PC-9 (cell line): ENCODE measurements at regions not wholly inside any gene's neighbourhood (a gene's known extent, or its start where the extent isn't known, plus 50 kb on each side); places are given as distances from the start of the nearest gene placed in this dataset.

Experiments
- BruUV-seq: library from RNA; stranded (reverse); fragments of 400-500 nt; replicated peaks from 2 replicates; lab custom pipeline; 2021; lab: Mats Ljungman, UMichigan
- CTCF ChIA-PET: fragments of 300-600 bp; sonication (Branson Sonifier 250); formaldehyde crosslinking; loops from one replicate; lab custom pipeline; 2022; ENCODE audit warnings: antibody characterized with exemption; lab: Charles Lee
- POLR2A ChIA-PET: fragments of 300-600 bp; sonication (Branson Sonifier 250); formaldehyde crosslinking; loops from one replicate; lab custom pipeline; 2022; ENCODE audit warnings: antibody characterized with exemption; ENCODE audit not compliant: unreplicated experiment; lab: Charles Lee
- DNase-seq, 2 experiments: peaks; one replicate each; pipeline versions ENCODE4 v3.0.0 to v3.0.0-alpha.2; 2015 to 2022; ENCODE audit warnings: mixed read lengths in 1 of 2
- H2AFZ ChIP-seq: fragments of 200-600 bp; sonication (generic); 2 replicates; pipeline ENCODE4 v1.8.1; 2017; ENCODE audit warnings: antibody characterized with exemption
- H3F3A ChIP-seq: fragments of 200-600 bp; sonication (generic); 2 replicates; pipeline ENCODE4 v1.8.1; 2017; ENCODE audit warnings: antibody characterized with exemption, mild to moderate bottlenecking, low read depth; ENCODE audit not compliant: insufficient read depth
- H3K27ac ChIP-seq: fragments of 200-600 bp; sonication (generic); 2 replicates; pipeline ENCODE4 v1.6.1; 2016; ENCODE audit warnings: mixed run types
- H3K27me3 ChIP-seq: fragments of 200-600 bp; sonication (generic); 2 replicates; pipeline ENCODE4 v1.6.1; 2016; ENCODE audit warnings: low read depth, mixed run types; ENCODE audit not compliant: insufficient read depth
- H3K36me3 ChIP-seq: fragments of 200-600 bp; sonication (generic); 2 replicates; pipeline ENCODE4 v1.6.1; 2016; ENCODE audit warnings: low read depth, mixed run types
- H3K4me1 ChIP-seq: fragments of 200-600 bp; sonication (generic); replicated peaks from 2 replicates; pipeline ENCODE4 v1.6.1; 2016; ENCODE audit warnings: mixed run types; ENCODE audit not compliant: insufficient read depth
- H3K4me2 ChIP-seq: fragments of 200-600 bp; sonication (generic); 2 replicates; pipeline ENCODE4 v1.6.1; 2017; ENCODE audit warnings: mixed run types
- H3K4me3 ChIP-seq: fragments of 200-600 bp; sonication (generic); 2 replicates; pipeline ENCODE4 v1.6.1; 2016; ENCODE audit warnings: mixed run types
- H3K79me2 ChIP-seq: fragments of 200-600 bp; sonication (generic); 2 replicates; pipeline ENCODE4 v1.6.1; 2017; ENCODE audit warnings: low read depth, mixed run types
- H3K9me2 ChIP-seq: fragments of 200-600 bp; sonication (generic); 2 replicates; pipeline ENCODE4 v1.8.1; 2017; ENCODE audit warnings: mild to moderate bottlenecking; ENCODE audit not compliant: insufficient read depth
- H3K9me3 ChIP-seq: fragments of 200-600 bp; sonication (generic); 2 replicates; pipeline ENCODE4 v1.8.1; 2016; ENCODE audit warnings: low read depth; ENCODE audit not compliant: insufficient read depth
- H4K20me1 ChIP-seq: fragments of 200-600 bp; sonication (generic); 2 replicates; pipeline ENCODE4 v1.8.1; 2017; ENCODE audit not compliant: insufficient read depth
- CTCF ChIP-seq: fragments of 200-600 bp; sonication (generic); conservative IDR thresholded peaks from 2 replicates; pipeline ENCODE4 v1.6.1; 2017; ENCODE audit warnings: mixed run types, antibody characterized with exemption, mild to moderate bottlenecking, moderate library complexity
- EZH2 ChIP-seq: fragments of 200-600 bp; sonication (generic); IDR thresholded peaks from 2 replicates; pipeline ENCODE4 v1.8.0; 2017; ENCODE audit warnings: antibody characterized with exemption, low read depth
- intact Hi-C: fragments of 100-400 bp; cut with micrococcal nuclease; formaldehyde crosslinking; loops from one replicate; pipeline ENCODE4 v1.10.0; 2022; ENCODE audit not compliant: unreplicated experiment

GRCh38 chr15:46795685-46796084 is 921.6 kb upstream of the SEMA6D start:
- intact Hi-C loops: no loop called here
- Histone ChIP-seq H3K4me3 (no peak overlapping the region), H3K79me2 (no peaks in the 10 kb centered on the region), H4K20me1 (no peaks in the 10 kb centered on the region), H3K9me3 (no peaks in the 10 kb centered on the region), H3K27me3 (no peaks in the 10 kb centered on the region), H3K36me3 (no peaks in the 10 kb centered on the region), H2AFZ (no peak overlapping the region; the same call in 1 of the 2 replicates), H3K4me2 (no peak overlapping the region), H3F3A (no peaks in the 10 kb centered on the region), H3K27ac (no peak overlapping the region), H3K9me2 (no peaks in the 10 kb centered on the region), H3K4me1 (no peaks in the 10 kb centered on the region)
- POLR2A ChIA-PET: no interaction called here
- no peak for TF ChIP-seq EZH2
- CTCF ChIA-PET: no interaction called here
- BruUV-seq: no TSS peak
- no peak for DNase-seq

- ChIA-PET POLR2A (no interaction called here), CTCF (no interaction called here)
- Histone ChIP-seq H3K9me3 (no peaks in the 10 kb centered on the region), H3K27ac (no peak overlapping the region), H3K36me3 (no peaks in the 10 kb centered on the region), H3K4me1 (no peaks in the 10 kb centered on the region), H3K4me2 (no peak overlapping the region), H3K9me2 (no peaks in the 10 kb centered on the region), H3F3A (no peaks in the 10 kb centered on the region), H2AFZ (no peak overlapping the region), H3K27me3 (no peaks in the 10 kb centered on the region), H4K20me1 (no peaks in the 10 kb centered on the region), H3K4me3 (no peak overlapping the region), H3K79me2 (no peaks in the 10 kb centered on the region)
- no peak for TF ChIP-seq EZH2
- TF ChIP-seq CTCF: no peak
- no TSS peak for BruUV-seq
- DNase-seq: no peak
- intact Hi-C loops: no loop called here
Observed at GRCh38 chr15:46808834-46809233, 908.5 kb upstream of the SEMA6D start.

- no peaks in the 10 kb centered on the region for H3F3A ChIP-seq
- no peaks in the 10 kb centered on the region for H3K27me3 ChIP-seq
- H3K9me3 ChIP-seq: no peaks in the 10 kb centered on the region
- no peaks in the 10 kb centered on the region for H3K36me3 ChIP-seq
- ChIA-PET CTCF (no interaction called here), POLR2A (no interaction called here)
- TF ChIP-seq CTCF (no peak), EZH2 (no peak)
- no peak overlapping the region for H3K27ac ChIP-seq
- no peaks in the 10 kb centered on the region for H4K20me1 ChIP-seq
- no TSS peak for BruUV-seq
- no peak overlapping the region for H3K4me2 ChIP-seq
- no peak overlapping the region for H2AFZ ChIP-seq
- H3K9me2 ChIP-seq: no peaks in the 10 kb centered on the region
- intact Hi-C loops: no loop called here
- H3K4me1 ChIP-seq: no peaks in the 10 kb centered on the region
- H3K4me3 ChIP-seq: no peak overlapping the region
- DNase-seq: no peak
- no peaks in the 10 kb centered on the region for H3K79me2 ChIP-seq
Observed at GRCh38 chr15:46815240-46815639, 902.1 kb upstream of the SEMA6D start.

- no peak overlapping the region for H3K4me3 ChIP-seq
- POLR2A ChIA-PET: no interaction called here
- no peak overlapping the region for H3K27ac ChIP-seq
- H4K20me1 ChIP-seq: no peaks in the 10 kb centered on the region
- CTCF ChIA-PET: no interaction called here
- H3K36me3 ChIP-seq: no peaks in the 10 kb centered on the region
- H3K9me3 ChIP-seq: no peaks in the 10 kb centered on the region
- H3K4me2 ChIP-seq: no peak overlapping the region
- H3K27me3 ChIP-seq: no peaks in the 10 kb centered on the region
- no TSS peak for BruUV-seq
- H3F3A ChIP-seq: no peaks in the 10 kb centered on the region
- H3K9me2 ChIP-seq: no peaks in the 10 kb centered on the region
- no peaks in the 10 kb centered on the region for H3K79me2 ChIP-seq
- H2AFZ ChIP-seq: no peak overlapping the region
- DNase-seq: no peak
- intact Hi-C loops: no loop called here
- TF ChIP-seq CTCF: no peak
- no peak for TF ChIP-seq EZH2
- H3K4me1 ChIP-seq: no peaks in the 10 kb centered on the region
Observed at GRCh38 chr15:46815765-46816164, 901.5 kb upstream of the SEMA6D start.
